ENCODE measurements at regions not wholly inside any gene's neighbourhood (a gene's known extent, or its start where the extent isn't known, plus 50 kb on each side); places are given as distances from the start of the nearest gene placed in this dataset.

DNA sequence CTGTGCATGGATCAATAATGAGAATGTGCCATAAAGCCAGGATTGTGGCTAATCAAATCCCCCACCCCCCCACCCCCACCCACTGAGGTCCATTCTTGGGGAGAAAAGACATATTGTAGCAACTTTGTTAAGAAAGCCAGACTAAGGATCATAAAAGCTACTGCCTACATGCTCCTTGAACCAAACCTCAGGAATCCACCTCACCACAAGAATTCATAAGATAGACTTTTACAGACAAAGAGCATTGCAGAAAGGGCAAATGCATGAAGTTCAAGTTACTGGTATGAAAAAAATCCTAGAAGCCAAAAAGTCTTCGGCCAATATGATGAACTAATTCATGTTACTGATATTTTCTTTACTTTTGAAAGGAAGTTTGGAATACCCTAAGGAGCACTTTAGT, 187.9 kb upstream of the ARID1B start:
- H3K79me2 ChIP-seq (replicated peaks; ENCODE audit: insufficient read depth) = no peaks in the 10 kb centered on the region
- no peaks in the 10 kb centered on the region for H4K20me1 ChIP-seq (replicated peaks; ENCODE audit: insufficient read depth)
- no peak overlapping the region for H3K27ac Mint-ChIP-seq
- peaks cover 2% of the 10 kb centered on the region for H3K27me3 Mint-ChIP-seq (ENCODE audit: insufficient read depth, low read depth, poor library complexity)
- no peak overlapping the region for H3K4me3 Mint-ChIP-seq
- TF ChIP-seq JUNB (IDR thresholded peaks at IDR 0.05; ENCODE audit: unreplicated experiment) = no peak
- TF ChIP-seq, protein P1, sequence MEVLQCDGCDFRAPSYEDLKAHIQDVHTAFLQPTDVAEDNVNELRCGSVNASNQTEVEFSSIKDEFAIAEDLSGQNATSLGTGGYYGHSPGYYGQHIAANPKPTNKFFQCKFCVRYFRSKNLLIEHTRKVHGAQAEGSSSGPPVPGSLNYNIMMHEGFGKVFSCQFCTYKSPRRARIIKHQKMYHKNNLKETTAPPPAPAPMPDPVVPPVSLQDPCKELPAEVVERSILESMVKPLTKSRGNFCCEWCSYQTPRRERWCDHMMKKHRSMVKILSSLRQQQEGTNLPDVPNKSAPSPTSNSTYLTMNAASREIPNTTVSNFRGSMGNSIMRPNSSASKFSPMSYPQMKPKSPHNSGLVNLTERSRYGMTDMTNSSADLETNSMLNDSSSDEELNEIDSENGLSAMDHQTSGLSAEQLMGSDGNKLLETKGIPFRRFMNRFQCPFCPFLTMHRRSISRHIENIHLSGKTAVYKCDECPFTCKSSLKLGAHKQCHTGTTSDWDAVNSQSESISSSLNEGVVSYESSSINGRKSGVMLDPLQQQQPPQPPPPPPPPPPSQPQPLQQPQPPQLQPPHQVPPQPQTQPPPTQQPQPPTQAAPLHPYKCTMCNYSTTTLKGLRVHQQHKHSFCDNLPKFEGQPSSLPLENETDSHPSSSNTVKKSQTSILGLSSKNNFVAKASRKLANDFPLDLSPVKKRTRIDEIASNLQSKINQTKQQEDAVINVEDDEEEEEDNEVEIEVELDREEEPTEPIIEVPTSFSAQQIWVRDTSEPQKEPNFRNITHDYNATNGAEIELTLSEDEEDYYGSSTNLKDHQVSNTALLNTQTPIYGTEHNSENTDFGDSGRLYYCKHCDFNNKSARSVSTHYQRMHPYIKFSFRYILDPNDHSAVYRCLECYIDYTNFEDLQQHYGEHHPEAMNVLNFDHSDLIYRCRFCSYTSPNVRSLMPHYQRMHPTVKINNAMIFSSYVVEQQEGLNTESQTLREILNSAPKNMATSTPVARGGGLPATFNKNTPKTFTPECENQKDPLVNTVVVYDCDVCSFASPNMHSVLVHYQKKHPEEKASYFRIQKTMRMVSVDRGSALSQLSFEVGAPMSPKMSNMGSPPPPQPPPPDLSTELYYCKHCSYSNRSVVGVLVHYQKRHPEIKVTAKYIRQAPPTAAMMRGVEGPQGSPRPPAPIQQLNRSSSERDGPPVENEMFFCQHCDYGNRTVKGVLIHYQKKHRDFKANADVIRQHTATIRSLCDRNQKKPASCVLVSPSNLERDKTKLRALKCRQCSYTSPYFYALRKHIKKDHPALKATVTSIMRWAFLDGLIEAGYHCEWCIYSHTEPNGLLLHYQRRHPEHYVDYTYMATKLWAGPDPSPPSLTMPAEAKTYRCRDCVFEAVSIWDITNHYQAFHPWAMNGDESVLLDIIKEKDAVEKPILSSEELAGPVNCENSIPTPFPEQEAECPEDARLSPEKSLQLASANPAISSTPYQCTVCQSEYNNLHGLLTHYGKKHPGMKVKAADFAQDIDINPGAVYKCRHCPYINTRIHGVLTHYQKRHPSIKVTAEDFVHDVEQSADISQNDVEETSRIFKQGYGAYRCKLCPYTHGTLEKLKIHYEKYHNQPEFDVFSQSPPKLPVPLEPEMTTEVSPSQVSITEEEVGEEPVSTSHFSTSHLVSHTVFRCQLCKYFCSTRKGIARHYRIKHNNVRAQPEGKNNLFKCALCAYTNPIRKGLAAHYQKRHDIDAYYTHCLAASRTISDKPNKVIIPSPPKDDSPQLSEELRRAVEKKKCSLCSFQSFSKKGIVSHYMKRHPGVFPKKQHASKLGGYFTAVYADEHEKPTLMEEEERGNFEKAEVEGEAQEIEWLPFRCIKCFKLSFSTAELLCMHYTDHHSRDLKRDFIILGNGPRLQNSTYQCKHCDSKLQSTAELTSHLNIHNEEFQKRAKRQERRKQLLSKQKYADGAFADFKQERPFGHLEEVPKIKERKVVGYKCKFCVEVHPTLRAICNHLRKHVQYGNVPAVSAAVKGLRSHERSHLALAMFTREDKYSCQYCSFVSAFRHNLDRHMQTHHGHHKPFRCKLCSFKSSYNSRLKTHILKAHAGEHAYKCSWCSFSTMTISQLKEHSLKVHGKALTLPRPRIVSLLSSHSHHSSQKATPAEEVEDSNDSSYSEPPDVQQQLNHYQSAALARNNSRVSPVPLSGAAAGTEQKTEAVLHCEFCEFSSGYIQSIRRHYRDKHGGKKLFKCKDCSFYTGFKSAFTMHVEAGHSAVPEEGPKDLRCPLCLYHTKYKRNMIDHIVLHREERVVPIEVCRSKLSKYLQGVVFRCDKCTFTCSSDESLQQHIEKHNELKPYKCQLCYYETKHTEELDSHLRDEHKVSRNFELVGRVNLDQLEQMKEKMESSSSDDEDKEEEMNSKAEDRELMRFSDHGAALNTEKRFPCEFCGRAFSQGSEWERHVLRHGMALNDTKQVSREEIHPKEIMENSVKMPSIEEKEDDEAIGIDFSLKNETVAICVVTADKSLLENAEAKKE (CRISPR knock-in tag; IDR thresholded peaks at IDR 0.05) = no peak
- TF ChIP-seq ZNF331 (CRISPR knock-in tag; IDR thresholded peaks at IDR 0.05; ENCODE audit: low read depth) = no peak
- TF ChIP-seq EZH2 (IDR thresholded peaks at IDR 0.05; ENCODE audit: low read depth, unreplicated experiment) = no peak
- TF ChIP-seq REST (IDR thresholded peaks at IDR 0.05; ENCODE audit: unreplicated experiment) = no peak
- TF ChIP-seq ZNF114 (CRISPR knock-in tag; IDR thresholded peaks at IDR 0.05) = no peak
- no peak for TF ChIP-seq CREB1 (CRISPR knock-in tag; IDR thresholded peaks at IDR 0.05; ENCODE audit: low read depth)
- TF ChIP-seq NANOG (IDR thresholded peaks at IDR 0.05; ENCODE audit: borderline replicate concordance) = no peak
- no peak for TF ChIP-seq STAT1 (IDR thresholded peaks at IDR 0.05; ENCODE audit: unreplicated experiment)
- no peak for TF ChIP-seq POLR2AphosphoS5 (IDR thresholded peaks at IDR 0.05; ENCODE audit: low read depth)
- TF ChIP-seq, protein P2, sequence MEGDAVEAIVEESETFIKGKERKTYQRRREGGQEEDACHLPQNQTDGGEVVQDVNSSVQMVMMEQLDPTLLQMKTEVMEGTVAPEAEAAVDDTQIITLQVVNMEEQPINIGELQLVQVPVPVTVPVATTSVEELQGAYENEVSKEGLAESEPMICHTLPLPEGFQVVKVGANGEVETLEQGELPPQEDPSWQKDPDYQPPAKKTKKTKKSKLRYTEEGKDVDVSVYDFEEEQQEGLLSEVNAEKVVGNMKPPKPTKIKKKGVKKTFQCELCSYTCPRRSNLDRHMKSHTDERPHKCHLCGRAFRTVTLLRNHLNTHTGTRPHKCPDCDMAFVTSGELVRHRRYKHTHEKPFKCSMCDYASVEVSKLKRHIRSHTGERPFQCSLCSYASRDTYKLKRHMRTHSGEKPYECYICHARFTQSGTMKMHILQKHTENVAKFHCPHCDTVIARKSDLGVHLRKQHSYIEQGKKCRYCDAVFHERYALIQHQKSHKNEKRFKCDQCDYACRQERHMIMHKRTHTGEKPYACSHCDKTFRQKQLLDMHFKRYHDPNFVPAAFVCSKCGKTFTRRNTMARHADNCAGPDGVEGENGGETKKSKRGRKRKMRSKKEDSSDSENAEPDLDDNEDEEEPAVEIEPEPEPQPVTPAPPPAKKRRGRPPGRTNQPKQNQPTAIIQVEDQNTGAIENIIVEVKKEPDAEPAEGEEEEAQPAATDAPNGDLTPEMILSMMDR (conservative IDR thresholded peaks at IDR 0.05; ENCODE audit: low read depth in 2 of 2) = no peak
- TF ChIP-seq, protein P3, sequence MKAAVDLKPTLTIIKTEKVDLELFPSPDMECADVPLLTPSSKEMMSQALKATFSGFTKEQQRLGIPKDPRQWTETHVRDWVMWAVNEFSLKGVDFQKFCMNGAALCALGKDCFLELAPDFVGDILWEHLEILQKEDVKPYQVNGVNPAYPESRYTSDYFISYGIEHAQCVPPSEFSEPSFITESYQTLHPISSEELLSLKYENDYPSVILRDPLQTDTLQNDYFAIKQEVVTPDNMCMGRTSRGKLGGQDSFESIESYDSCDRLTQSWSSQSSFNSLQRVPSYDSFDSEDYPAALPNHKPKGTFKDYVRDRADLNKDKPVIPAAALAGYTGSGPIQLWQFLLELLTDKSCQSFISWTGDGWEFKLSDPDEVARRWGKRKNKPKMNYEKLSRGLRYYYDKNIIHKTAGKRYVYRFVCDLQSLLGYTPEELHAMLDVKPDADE (IDR thresholded peaks at IDR 0.05) = no peak
- no peak for TF ChIP-seq EZH2phosphoT487 (IDR thresholded peaks at IDR 0.05; ENCODE audit: unreplicated experiment)
- no peaks in the 10 kb centered on the region for H3K9me2 ChIP-seq (ENCODE audit: insufficient read depth)
- no peak overlapping the region for H3K27ac ChIP-seq (ENCODE audit: low read depth)
- DNase-seq (ENCODE audit: low spot score) (no peak), ATAC-seq (no peak)
- H3F3A ChIP-seq (replicated peaks; ENCODE audit: low read depth) = no peaks in the 10 kb centered on the region
- no peaks in the 10 kb centered on the region for H3K27me3 ChIP-seq (ENCODE audit: insufficient read depth)
- H3K4me1 ChIP-seq (ENCODE audit: insufficient read depth) = no peaks in the 10 kb centered on the region
- H3K9me3 Mint-ChIP-seq = no peaks in the 10 kb centered on the region; the same call in 2 of the 3 replicates
- H3K4me2 ChIP-seq = no peak overlapping the region
- no peak overlapping the region for H2AFZ ChIP-seq
- no peaks in the 10 kb centered on the region for H3K36me3 Mint-ChIP-seq (ENCODE audit: low read depth)
- peaks cover 3% of the 10 kb centered on the region for H3K4me1 Mint-ChIP-seq
- no peaks in the 10 kb centered on the region for H3K36me3 ChIP-seq (ENCODE audit: insufficient read depth)
- H3K4me3 ChIP-seq = no peak overlapping the region

Data from GM23338 (cell line).